ENCODE measurements at regions not wholly inside any gene's neighbourhood (a gene's known extent, or its start where the extent isn't known, plus 50 kb on each side); places are given as distances from the start of the nearest gene placed in this dataset.

GRCh38 chr7:22642454-22642853, 84.5 kb upstream of the IL6 start:
- TF ChIP-seq CTCF (IDR thresholded peaks at IDR 0.05): no peak
- TF ChIP-seq POLR2A (IDR thresholded peaks at IDR 0.05): no peak

Data from body of pancreas (tissue), 4 donors.